BJ (cell line): ENCODE measurements at regions not wholly inside any gene's neighbourhood (a gene's known extent, or its start where the extent isn't known, plus 50 kb on each side); places are given as distances from the start of the nearest gene placed in this dataset.
"Not testable (repeated sequence)": the region's sequence is repeated elsewhere in the genome, so short reads cannot be mapped to it uniquely, and the experiment has no call there.

ENCODE experiments used
- CTCF ChIA-PET: fragments of 350-600 bp; formaldehyde crosslinking; extraction: SDS; loops from one replicate; lab custom pipeline; 2021; ENCODE audit warnings: antibody characterized with exemption, inconsistent platforms; lab: Yijun Ruan, JAX
- POLR2A ChIA-PET: fragments of 300-600 bp; sonication (Branson Sonifier 250); formaldehyde crosslinking; extraction: SDS; loops from one replicate; lab custom pipeline; 2021; ENCODE audit warnings: antibody characterized with exemption; lab: Charles Lee
- DNase-seq: peaks from one replicate; pipeline ENCODE4 v3.0.0-alpha.2; 2011; ENCODE audit warnings: low read depth
- H3K27me3 ChIP-seq: 2 replicates; pipeline ENCODE4 v1.6.0; 2011; ENCODE audit warnings: low read length; ENCODE audit not compliant: control insufficient read depth, insufficient read depth
- H3K36me3 ChIP-seq: 2 replicates; pipeline ENCODE4 v1.5.1; 2011; ENCODE audit warnings: low read length; ENCODE audit not compliant: control insufficient read depth, insufficient read depth
- H3K4me3 ChIP-seq: 2 replicates; pipeline ENCODE4 v1.5.1; 2011; ENCODE audit warnings: low read depth, mild to moderate bottlenecking, control low read depth, low read length
- TF ChIP-seq, protein P1 (sequence below): IDR thresholded peaks from 2 replicates; pipeline ENCODE4 v1.5.1; 2011; ENCODE audit warnings: low read depth, mild to moderate bottlenecking, control low read depth, inconsistent platforms, low read length, moderate library complexity; ENCODE audit not compliant: insufficient read depth

GRCh38 chr1:244768186-244768585 lies 67.3 kb upstream of the COX20 start:
- CTCF ChIA-PET, result no interaction called here
- H3K4me3 ChIP-seq, result no peak overlapping the region
- 0 out of 2 replicates have a peak, but pooled peaks cover 4% of the 10 kb centered on the region for H3K27me3 ChIP-seq
- DNase-seq, result no peak
- H3K36me3 ChIP-seq, result no peaks in the 10 kb centered on the region
- POLR2A ChIA-PET, result no interaction called here
- TF ChIP-seq, protein P1, sequence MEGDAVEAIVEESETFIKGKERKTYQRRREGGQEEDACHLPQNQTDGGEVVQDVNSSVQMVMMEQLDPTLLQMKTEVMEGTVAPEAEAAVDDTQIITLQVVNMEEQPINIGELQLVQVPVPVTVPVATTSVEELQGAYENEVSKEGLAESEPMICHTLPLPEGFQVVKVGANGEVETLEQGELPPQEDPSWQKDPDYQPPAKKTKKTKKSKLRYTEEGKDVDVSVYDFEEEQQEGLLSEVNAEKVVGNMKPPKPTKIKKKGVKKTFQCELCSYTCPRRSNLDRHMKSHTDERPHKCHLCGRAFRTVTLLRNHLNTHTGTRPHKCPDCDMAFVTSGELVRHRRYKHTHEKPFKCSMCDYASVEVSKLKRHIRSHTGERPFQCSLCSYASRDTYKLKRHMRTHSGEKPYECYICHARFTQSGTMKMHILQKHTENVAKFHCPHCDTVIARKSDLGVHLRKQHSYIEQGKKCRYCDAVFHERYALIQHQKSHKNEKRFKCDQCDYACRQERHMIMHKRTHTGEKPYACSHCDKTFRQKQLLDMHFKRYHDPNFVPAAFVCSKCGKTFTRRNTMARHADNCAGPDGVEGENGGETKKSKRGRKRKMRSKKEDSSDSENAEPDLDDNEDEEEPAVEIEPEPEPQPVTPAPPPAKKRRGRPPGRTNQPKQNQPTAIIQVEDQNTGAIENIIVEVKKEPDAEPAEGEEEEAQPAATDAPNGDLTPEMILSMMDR, result no peak

- no peak for DNase-seq
- Histone ChIP-seq H3K36me3 (no peaks in the 10 kb centered on the region), H3K4me3 (no peak overlapping the region), H3K27me3 (peaks cover 4% of the 10 kb centered on the region; the same call in 1 of the 2 replicates)
- ChIA-PET CTCF (no interaction called here), POLR2A (no interaction called here)
- TF ChIP-seq, protein P1, result no peak
Measured at GRCh38 chr1:244768804-244769203, 66.7 kb upstream of the COX20 start.

DNA sequence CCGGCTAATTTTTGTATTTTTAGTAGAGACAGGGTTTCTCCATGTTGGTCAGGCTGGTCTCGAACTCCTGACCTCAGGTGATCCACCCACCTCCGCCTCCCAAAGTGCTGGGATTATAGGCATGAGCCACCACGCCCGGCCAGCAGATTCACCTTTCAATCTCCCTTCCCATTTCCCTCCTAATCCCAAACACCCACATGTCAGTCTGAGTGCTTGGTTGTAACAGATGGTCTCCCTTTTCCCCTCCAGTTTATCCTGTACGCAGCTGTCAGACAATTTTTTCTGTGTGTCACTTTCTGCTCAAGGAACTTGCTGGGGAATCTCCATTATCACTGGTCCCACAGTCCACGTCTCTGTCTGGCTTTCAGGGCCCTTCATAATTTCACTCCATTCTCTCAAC lies 64.9 kb upstream of the COX20 start:
- DNase-seq, POLR2A ChIA-PET, H3K4me3 ChIP-seq, H3K36me3 ChIP-seq, H3K27me3 ChIP-seq: not testable (repeated sequence)
- CTCF ChIA-PET, result interaction anchor here (0.6 kb wide), 1 partner anchor 39 kb away, joined by 4 read pairs; no protein-coding TSS in a partner anchor

DNA sequence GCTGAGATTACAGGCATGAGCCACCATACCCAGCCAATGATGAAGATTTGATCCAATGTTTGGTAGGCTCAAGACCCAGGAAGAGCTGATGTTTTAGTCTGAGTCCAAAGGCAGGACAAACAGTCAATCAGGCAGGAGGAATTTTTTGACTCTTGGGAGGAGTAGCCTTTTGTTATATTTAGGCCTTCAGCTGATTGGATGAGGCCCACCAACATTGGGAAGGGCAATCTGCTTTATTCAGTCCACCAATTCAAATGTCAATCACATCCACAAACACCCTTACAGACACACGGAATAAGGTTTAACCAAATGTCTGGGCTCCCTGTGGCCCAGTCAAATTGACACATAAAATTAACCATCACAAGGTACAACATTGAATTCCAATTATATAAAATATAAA lies 61.9 kb upstream of the COX20 start:
- no peaks in the 10 kb centered on the region for H3K36me3 ChIP-seq
- ChIA-PET POLR2A (no interaction called here), CTCF (no interaction called here)
- TF ChIP-seq, protein P1, result no peak
- DNase-seq, result no peak
- H3K4me3 ChIP-seq, result no peak overlapping the region
- H3K27me3 ChIP-seq, result peaks cover 4% of the 10 kb centered on the region; the same call in 1 of the 2 replicates

GRCh38 chr1:244776783-244777182 lies 58.7 kb upstream of the COX20 start:
- CTCF ChIA-PET, result interaction anchor here (1.4 kb wide), 1 partner anchor 25 kb away, joined by 5 read pairs; no protein-coding TSS in a partner anchor
- H3K36me3 ChIP-seq, DNase-seq, POLR2A ChIA-PET, H3K4me3 ChIP-seq, H3K27me3 ChIP-seq: not testable (repeated sequence)

DNA sequence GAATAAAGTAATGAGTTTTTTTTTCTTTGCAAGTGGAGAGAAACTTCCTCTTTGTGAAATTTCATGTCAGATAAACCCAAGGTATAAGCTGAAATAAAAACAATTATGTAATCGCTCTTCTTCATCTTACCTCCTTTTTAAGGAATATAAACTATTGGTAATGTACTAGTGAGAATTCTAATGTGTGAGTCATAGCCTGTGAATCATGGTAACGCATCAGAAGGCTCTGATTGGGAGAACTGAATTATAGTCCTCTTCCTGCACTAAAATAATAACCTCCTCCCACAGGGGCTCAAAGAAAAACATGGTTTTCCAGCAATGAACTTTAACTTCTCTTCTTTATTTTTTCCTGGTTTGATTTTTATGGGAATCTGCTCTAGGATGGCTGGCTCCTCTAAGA lies 57.1 kb upstream of the COX20 start:
- CTCF ChIA-PET, result interaction anchor here (1.2 to 1.5 kb wide), 2 partner anchors 18 to 23 kb away, joined by 3 to 10 read pairs; no protein-coding TSS in a partner anchor

More for the DNA sequence above, 57.1 kb upstream of the COX20 start:
- peak; percentile 40 for DNase-seq
- POLR2A ChIA-PET, result no interaction called here
- TF ChIP-seq, protein P1, result no peak
- no peak overlapping the region for H3K4me3 ChIP-seq
- peaks cover 2% of the 10 kb centered on the region; the same call in 1 of the 2 replicates for H3K27me3 ChIP-seq
- H3K36me3 ChIP-seq, result no peaks in the 10 kb centered on the region
